GM21825 (cell line): ENCODE measurements at regions not wholly inside any gene's neighbourhood (a gene's known extent, or its start where the extent isn't known, plus 50 kb on each side); places are given as distances from the start of the nearest gene placed in this dataset.

Source experiments
- ATAC-seq: cut with Tn5 transposase; IDR thresholded peaks from one replicate; pipeline ENCODE4 v1.9.1; 2021; ENCODE audit warnings: mild to moderate bottlenecking, moderate library complexity; ENCODE audit not compliant: unreplicated experiment

DNA sequence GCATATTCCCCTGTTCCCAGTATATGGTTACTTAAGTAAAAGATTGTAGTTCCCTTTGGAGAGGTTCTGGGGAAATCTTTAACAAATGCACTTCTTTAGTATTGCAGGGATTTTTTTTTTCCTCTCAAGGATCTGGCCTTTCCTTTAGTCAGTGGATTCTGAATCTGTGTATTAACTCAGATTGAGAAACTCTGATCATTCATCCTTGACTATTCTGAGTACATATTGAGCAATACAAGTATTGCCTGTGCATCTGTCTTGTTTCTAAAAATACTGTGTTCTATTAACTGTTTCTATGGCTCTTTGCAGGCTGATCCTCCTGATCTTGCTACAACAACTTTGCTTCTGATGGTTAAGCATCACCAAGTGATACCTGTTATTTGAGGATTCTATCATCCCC, 67.8 kb upstream of the FGGY start:
- no peak for ATAC-seq

DNA sequence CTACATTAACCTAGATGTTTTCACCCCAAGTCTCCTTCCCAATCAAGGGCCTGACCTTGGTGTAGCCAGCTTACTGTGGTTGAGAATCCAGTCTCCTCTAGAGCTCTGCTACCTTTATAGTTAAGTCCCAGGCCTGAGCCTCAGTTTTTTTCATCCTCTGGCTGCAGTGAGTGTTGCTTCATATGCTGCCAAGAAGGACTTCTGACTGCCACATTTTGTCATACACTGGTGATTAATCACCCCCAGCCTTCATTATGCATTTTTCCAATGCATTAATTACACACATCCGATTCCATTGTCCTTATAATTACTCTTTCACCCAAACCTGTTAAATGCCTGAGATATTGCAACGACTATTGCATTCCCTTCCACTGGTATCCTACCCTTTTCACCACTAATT, 66.3 kb upstream of the FGGY start:
- ATAC-seq = no peak

DNA sequence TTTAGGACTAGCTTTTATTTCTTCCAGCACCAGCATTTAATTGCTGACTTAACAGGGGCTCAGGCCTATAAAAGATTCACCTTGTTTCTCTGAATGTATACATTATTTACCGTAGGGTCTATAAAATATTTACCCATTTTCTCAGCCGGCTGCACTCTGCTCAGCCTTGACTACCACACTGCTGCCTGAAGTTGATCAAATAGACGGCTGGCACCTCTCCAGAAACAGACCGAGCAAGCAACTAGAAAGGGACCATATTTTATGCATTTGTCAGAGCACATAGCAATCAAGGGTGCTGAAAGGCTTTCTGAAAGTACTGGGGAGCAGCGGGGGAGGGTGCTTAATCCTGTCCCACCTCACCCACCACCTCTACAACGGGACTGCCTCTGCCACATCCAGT, 64.7 kb upstream of the FGGY start:
- ATAC-seq = no peak

DNA sequence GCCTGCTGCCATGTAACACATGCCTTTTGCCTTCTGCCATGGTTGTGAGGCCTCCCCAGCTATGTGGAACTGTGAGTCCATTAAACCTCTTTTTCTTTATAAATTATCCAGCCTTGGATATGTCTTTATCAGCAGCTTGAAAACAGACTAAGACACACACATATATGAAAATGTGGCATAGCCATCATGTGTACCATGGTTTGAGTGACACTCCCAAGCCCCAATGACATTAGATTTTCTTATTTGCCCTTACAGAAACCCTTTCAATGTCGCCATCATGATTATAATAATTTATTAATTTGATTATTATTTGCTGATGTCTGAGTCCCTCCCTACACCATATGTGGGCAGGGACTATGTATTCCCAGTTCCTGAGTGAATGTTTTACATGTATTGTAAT, 63.5 kb upstream of the FGGY start:
- no peak for ATAC-seq

DNA sequence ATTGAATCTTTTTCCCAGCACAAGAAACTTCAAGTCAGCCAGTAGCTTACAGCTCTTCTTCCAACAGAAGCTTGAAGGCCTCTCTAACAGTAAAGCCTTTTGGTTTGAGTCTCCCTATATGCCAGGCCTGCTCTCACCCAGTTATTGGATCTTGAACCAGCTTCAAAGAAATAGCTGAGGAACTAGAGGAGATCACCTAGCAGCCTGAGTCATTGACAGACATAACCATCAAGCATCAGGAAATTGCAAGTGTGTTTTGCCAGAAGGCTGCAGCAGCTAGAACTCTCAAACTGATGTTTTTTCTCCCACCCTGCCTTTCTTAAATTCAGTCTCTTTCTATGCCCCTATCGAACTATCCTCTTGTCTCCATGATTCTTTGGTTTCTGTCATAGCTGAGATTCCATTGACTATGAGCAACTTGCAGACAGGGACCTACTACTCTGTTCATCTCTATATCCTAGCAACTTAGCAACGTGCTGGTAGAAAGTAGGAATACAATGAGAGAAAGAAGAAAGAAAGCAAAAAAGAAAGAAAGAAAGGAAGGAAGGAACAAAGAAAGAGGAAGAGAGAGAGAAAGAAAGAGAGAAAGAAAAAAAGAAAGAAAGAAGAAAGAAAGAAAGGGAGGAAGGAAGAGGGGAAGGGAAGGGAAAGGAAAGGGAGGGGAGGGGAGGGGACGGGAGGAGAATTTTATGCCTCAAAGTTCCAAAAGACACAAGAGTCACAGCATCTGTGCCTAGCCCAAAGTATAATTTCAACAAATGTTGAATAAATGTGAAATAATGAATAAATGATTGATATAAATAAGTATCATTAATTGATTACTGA, 60.0 kb upstream of the FGGY start:
- ATAC-seq = no peak

DNA sequence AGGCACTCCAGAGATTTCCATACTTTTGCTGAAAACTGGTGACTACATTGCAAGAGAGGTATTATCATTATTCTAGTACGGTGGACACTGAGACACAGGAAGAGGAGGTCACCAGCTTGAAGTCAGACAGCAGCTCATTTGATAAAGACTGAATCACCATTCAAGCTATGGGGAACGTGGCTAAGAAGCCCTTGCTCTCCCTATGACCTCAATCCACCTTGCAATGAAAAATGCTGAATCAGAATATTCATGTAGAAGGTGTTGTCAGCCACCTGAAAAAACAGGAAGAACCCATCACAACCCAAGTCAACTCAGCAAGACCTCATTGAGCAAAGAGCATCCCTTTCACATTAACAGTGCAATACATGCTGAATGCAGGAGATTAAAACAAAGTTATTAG, 59.0 kb upstream of the FGGY start:
- no peak for ATAC-seq

DNA sequence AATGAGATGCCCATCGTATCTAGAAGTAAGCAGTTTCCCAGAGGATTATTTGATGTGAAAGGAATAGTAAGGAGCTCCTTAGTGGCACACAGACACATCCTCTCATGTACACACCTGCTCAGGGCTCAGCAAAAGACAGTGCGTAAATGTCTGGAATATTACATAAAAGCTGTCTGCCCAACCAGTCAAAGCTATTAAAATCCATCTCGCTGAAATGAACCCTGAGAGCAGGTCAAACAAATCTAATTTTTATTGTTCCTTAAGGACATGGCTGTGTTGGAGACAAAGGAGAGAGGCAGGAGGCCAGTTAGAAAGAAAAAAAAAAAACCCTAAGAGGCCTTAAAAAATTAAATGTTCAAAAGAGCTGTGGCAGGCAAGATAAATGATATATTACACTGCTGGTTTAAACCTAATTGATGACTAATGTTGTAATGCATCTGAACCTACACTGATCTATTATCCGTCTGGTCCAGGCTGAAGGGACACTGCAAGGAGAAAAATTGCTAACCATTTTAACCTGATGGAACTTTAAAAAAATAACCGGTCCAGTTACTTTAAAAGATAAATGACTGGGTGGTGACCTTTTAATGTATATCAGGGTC, 58.5 kb upstream of the FGGY start:
- ATAC-seq = no peak

DNA sequence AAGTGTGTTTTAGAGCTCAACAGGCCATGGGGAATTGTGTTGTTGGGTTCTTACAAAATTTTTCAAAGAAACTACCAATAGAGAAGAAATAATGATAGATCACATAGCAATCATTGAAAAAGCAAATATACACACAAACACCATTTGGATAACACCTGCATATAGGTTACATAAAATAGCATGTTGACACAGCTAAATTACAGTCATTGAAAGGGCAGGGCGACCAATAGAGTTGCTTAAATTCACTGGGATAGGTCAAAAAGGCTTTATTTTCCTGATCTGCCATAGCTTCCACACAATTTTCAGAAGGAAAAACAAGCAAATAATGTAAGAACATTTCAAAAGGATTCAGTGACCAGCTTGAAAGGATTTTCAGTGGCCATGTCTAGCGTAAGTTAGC, 57.9 kb upstream of the FGGY start:
- ATAC-seq = no peak

DNA sequence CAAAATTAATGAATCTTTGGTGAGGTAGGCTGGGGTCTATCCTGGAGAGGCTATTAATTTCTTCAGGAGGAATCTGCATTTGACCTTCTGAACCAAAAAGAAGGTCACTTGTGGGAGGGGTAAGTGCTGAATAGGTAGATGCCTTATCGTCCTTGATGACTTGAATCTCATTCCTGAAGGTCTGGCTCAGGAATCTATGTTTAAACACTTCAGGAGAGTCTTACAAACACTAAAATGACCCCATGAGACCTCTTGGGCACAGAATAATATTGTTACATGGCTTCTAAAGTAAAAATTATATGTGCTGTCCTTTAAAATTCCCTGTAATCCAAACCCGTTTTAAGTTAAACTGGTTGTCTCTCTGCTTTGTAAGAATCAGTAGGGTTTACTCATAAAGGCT, 55.0 kb upstream of the FGGY start:
- ATAC-seq = no peak

DNA sequence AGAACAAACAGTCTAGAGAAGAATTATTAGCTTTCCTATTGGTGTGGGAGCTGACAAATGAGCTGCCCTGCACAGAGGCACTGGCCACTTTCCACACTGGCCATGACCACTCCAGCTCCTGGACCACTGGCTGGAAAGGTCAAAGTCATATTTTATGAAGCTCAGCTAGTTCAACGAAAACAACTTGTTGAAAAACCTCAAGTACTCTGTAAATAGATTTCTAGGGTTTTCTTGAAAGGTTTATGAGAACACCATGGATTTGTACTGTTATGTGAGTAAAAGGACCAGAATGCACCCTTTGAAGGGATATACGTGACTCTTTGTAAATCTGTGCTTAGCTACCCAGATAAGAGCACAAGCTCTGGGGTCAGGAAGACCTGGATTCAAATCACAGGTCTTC, 54.5 kb upstream of the FGGY start:
- ATAC-seq = no peak

DNA sequence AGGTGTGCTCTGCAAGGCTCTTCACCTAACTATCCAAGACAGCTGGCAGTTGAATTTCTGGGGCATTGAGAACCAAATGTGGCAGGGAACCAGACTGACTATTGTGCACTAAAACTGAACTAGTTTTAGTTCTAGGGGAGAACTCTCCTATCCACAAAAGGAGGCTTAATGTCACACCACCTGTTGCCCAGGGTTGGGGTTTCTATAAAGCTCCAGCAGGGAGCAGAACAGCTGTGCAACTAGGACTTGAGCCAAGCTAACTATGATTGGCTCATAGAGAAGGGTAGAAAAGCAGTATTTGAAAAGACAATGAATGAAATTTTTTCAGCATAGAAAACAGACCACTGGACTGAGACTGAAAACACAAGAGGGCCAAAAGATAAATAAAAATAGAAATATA, 53.3 kb upstream of the FGGY start:
- no peak for ATAC-seq

DNA sequence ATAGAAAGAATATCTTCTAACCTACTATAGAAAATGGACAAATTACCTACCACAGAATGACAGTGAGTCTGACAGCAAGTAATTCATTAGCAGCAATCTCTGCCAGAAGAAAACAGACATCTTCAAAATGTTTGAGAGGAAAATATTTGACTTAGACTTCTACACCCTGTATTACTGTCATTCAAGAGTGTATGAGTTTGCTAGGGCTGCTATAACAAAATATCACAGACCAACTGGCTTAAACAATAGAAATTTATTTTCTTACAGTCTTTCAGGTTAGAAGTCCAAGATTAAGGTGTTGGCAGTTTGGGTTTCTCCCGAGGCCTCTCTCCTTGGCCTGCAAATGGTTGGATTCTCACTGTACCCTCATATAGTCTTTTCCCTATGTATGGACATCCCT, 52.9 kb upstream of the FGGY start:
- ATAC-seq = no peak

DNA sequence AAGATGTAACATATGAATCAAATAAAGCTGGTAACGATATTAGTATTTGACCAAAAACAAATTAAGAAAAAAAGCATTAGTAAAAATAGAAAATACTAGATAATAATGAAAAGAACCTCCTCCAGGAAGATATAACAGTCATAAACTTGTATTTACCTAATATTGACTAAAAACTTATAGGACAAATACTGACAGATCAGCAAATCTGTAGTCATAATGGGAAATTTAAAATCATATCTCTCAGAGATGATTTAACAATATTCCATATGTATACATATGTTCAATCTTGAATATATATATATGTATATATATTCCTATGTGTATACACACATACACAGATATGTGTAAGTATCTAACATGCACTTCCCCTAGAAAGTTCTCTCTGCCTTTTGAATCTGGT, 52.0 kb upstream of the FGGY start:
- no peak for ATAC-seq
